Caki2 (cell line): ENCODE measurements at regions not wholly inside any gene's neighbourhood (a gene's known extent, or its start where the extent isn't known, plus 50 kb on each side); places are given as distances from the start of the nearest gene placed in this dataset.

Source experiments
- DNase-seq: peaks from one replicate; pipeline ENCODE4 v3.0.0-alpha.2; 2015; ENCODE audit warnings: low read depth
- in situ Hi-C: cut with HindIII; loops from 2 replicates; pipeline ENCODE4 v1.10.0; 2016; ENCODE audit warnings: low sequenced_read_pairs, low pct_unique_long_range_greater_than_20kb, mixed read lengths

DNA sequence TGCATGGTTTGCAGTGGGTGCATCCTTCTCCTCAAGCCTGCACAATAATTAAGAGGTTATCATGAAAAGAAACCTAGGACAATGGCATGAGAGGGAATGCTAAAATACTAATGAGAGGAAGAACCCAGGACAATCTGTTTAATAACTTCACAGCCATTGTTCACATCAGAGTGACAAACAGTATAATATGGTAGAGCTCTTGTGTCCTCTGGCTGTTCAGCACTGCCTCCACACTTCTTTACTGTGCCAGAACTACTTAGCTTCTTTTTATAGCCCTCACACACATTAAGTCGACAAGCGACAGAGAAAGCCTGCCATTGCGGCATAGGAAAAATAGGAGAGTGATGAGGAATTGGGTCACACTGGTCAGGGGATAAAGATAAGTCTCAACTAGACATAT lies 65.0 kb upstream of the MEIS2 start:
- no peak for DNase-seq
- in situ Hi-C loops: no loop called here

DNA sequence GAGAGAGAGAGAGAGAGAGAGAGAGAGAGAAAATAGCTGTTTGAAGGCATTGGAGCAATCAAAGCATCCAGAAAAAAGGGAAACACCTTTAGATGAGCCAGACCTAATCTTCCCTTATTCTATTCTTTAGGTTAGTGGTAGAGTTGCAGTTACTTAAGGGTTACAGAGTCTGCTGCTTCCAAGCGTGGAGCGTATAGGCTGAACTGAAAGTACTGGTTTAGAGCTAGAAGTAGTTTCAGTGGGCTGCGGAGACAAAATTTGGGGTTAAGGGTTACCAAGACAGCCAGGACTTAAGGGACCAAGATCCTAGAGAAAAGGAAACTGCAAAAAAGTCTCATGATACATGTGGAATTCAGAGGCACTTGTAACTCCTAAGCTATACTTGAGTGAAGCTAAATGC lies 66.1 kb upstream of the MEIS2 start:
- in situ Hi-C loops: no loop called here
- no peak for DNase-seq

GRCh38 chr15:37181339-37181738 lies 81.0 kb upstream of the MEIS2 start:
- DNase-seq: no peak
- in situ Hi-C loops: no loop called here

GRCh38 chr15:37199545-37199944 lies 99.2 kb upstream of the MEIS2 start:
- no peak for DNase-seq
- in situ Hi-C loops: no loop called here

GRCh38 chr15:37203050-37203449 lies 102.7 kb upstream of the MEIS2 start:
- in situ Hi-C loops: no loop called here

DNA sequence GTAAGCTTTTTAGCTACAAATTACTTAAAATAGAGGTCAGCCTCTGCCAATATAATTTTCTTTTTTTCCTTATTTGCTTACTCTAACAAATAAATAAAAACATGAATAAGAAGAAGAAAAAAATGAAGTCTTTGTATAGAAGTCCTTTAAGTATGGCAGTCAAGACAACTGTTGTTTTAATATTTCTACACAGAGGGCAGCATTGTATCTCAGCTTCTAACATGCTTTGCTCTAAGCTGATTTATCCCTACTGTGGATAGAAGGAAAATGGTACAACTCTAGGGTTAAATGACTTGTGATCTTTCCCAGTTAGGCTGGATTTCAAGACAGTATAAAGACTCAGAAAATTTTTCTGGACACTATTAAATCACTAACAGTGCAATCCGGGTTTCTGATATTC lies 104.3 kb upstream of the MEIS2 start:
- in situ Hi-C loops: no loop called here
- no peak for DNase-seq

More at GRCh38 chr15:37203050-37203449, 102.7 kb upstream of the MEIS2 start:
- DNase-seq: no peak

DNA sequence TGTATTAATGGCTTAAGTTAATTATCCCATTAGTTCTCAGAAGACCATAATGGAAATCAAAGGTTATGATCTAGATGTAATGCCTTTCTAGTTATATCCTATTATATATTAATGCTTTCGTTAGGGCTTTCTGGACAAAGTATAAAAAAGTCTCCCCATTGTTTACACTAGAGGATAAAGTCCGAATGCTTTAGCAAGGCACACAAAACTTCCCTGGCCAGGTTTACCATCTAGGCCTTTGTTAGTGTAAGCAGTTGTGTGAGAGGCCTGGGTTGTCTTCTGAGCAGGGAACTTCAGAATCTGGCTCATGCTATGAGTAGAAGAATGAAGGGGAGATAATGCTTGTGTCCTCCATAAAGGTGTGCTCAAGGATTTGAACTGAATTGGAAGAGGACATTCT lies 106.3 kb upstream of the MEIS2 start:
- in situ Hi-C loops: no loop called here
- no peak for DNase-seq

DNA sequence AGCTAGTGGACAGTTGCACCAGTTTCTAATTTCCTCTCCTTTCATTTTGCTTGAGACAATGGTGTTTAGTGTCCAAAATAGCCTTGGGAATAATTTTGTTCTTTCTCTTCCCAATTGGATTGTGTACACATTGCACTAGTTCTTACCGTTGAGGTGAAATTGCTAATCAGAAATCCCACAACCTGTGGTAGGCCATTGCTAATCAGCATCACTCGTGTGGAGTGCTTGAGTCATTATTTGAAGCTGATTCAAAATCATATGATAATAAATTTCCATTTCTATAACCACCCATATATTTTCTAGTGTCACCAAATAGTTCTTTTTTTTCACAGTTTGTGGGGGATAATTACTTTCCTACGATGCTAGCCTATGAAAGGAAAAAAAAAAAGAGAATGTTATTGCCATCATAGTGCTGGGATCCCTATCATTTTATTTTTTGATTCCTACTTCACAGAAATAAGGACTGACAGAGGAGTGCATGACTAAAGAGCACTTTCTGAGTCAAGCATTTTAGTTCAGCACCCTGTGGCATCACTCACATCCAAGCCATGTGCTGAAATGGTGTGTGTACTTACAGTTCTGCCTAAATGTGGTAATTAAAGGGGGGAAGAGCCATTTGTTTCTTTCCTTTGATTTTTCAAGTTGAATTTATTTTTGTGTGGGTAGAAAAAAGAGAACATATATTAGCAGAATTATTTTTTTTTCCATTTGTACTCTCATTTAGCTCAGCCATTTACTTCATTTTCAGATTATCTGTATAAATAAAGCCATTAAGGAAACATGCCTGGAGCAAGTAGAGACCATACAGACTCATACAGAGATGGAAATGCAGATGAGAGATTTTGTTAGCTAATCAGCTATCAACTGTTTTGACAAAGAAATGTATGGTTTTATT lies 108.0 kb upstream of the MEIS2 start:
- in situ Hi-C loops: no loop called here
- DNase-seq: no peak

DNA sequence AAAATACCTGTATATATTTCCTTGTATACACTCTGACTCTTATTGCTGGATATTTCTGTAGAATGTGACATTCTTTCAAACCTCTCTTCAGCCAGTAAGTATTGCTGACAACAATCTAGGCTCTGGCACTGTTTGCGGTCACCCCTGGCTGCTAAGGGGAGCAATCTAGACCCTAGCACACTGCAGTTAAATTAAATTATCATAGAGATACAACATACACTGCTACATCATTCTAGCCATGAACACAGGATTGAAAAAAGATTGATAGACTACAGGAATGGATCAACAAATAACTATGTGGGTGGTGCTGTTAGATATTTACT lies 108.7 kb upstream of the MEIS2 start:
- in situ Hi-C loops: no loop called here
- no peak for DNase-seq

DNA sequence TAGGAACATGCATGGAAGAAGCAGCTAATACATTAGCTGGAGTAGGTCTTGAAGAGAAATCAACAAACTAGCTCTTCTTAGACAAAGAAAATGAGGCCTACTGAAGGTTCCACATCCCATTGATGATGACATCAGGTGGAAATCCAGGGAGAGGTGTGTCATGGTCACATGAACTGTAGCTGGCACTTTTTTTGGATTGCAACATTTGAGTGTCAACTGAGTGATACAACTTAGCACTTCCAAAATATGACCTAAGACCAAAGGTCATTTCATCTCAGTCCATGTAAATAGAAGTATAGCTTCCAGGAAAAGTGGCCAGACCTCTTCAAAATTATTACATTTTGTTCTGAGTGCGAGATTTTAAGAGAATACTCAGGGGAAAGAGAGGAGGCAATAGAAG lies 117.2 kb upstream of the MEIS2 start:
- in situ Hi-C loops: no loop called here
- DNase-seq: no peak

DNA sequence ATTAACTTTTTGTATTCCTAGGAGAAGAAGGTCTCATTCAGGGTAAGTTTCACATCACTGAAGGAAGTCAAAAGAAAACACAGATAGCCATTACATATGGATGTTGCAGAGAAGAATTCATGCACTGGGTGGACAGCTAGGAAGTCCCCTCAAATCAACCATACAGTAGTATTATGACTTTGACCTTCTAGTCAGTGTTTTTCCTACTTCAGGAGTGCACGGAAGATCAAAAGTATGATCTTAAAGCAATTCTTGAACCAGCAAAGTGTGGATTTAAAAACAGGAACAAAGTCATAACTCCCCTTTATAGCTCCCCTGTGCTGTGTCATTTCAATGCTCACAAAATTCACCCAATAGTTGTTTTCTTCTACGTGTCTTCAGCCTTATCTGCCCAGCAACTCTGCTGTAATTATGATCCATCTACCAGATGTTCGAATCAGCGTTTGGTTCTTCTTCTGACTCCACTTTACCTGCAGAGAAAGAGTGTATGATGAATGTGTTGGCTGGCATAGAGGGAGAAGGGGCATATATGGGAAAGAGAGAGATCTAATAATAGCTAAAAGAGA lies 118.1 kb upstream of the MEIS2 start:
- no peak for DNase-seq
- in situ Hi-C loops: no loop called here

- in situ Hi-C loops: no loop called here
- DNase-seq: no peak
Observed at GRCh38 chr15:37219211-37219701, 118.9 kb upstream of the MEIS2 start.

DNA sequence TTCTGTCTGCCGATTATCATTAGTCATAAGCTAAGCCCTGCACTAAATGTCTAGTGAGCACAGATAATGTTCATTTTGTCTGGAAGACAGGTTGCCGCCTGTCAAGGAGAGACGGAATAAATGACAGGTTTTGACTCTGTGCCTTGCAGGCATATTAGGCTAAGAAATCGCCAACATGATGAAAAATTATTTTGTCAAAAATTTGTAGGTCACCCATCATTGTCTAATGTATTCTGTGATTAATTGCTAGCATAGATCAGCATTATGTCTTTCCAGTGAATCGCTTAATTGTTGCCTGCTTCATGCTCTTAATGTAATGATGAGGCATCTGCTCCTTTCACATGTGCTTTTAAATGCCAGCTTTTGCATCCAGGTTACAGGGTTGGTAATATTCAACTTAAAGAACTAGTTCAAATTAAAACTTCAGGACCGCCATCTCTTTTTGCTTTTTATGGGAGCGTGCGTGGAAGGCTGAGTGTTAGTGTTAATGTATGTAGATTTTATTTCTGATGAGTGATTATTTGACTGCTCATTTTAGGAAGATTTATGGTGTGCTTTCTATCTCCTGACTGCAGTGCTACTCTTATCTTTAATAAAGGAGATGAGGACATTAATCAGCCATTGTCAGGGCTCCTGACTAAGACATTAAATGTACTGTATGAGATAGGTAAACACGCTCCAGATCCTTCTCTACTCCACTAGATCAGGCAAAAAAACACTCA lies 120.8 kb upstream of the MEIS2 start:
- in situ Hi-C loops: no loop called here
- DNase-seq: no peak

DNA sequence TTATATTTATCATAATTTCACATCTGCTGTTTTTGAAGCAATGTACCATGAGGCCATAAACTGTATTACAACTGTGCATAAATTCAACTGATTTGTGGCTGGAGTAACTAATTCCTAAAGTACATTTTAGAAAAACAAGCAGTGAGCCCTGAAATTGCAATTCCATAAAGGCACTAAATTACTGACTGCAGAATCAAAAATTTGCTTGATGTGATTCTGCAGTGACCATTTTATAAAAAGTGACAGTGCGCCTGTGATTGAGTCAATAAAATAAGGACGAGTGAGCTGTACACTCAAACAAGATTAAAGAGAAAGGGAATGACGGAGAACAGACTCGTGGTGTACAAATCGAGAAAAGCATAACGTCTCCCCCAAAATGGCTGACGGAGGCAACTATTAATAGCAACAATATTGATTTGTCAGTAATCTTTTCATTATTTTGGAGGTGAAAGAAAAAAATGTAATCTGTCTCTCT lies 121.4 kb upstream of the MEIS2 start:
- in situ Hi-C loops: no loop called here
- DNase-seq: no peak

DNA sequence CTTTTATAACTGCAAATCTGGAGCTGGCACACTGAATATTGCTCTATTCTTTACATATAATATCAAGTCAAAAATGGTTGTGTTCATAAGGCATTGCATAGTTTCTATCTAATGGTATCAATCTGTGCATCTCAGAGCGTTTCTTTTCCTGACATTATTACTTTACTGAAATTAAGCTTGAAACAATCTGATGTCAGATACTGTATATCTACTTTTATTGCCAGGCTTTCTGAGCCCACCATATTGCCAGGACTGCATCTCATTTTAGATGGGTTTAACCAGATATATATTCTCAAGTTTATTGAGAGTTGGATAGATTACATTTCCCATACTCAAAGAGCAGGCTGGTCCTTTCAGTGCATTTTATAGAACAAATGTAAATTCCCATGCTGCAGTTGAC lies 122.7 kb upstream of the MEIS2 start:
- no peak for DNase-seq
- in situ Hi-C loops: no loop called here

- DNase-seq: no peak
- in situ Hi-C loops: no loop called here
Observed at GRCh38 chr15:37229855-37230619, 129.7 kb upstream of the MEIS2 start.

DNA sequence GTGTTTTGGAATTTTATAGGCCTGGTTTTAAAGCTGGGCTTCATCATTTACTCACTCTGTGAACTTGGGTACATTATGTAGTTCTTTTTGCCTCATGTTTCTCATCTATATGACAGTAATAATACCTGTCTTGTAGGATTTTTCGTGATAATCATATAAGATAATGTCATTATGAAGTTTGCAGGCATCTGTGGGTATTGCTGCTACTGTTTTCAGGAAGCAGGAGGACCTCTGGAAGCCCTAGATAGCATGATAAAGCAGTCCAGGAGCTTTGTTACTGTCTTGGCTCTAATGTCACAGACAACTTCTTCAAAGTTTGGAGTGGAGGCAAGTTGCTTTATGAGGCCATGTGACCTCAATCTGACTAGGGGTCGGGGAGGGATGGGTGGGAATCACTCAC lies 145.0 kb upstream of the MEIS2 start:
- DNase-seq: no peak
- in situ Hi-C loops: no loop called here

GRCh38 chr15:37246065-37246464 lies 145.7 kb upstream of the MEIS2 start:
- no peak for DNase-seq
- in situ Hi-C loops: no loop called here

GRCh38 chr15:37246856-37247255 lies 146.5 kb upstream of the MEIS2 start:
- no peak for DNase-seq
- in situ Hi-C loops: no loop called here
